HL-60 (cell line): ENCODE measurements at regions not wholly inside any gene's neighbourhood (a gene's known extent, or its start where the extent isn't known, plus 50 kb on each side); places are given as distances from the start of the nearest gene placed in this dataset.
"Not testable (repeated sequence)": the region's sequence is repeated elsewhere in the genome, so short reads cannot be mapped to it uniquely, and the experiment has no call there.

Experiments
- DNase-seq, 2 experiments: peaks; one replicate each; pipeline ENCODE4 v3.0.0-alpha.2; 2010 to 2020; ENCODE audit warnings: low read depth in 1 of 2, low spot score in 1 of 2
- H3K27ac ChIP-seq: fragments of 250-450 bp; sonication (Bioruptor Pico); replicated peaks from 2 replicates; pipeline ENCODE4 v1.5.1; 2020; ENCODE audit warnings: mild to moderate bottlenecking, moderate library complexity
- H3K27me3 ChIP-seq: fragments of 250-450 bp; sonication (Bioruptor Pico); 2 replicates; pipeline ENCODE4 v1.5.1; 2021; ENCODE audit warnings: mild to moderate bottlenecking, moderate library complexity; ENCODE audit not compliant: insufficient read depth, poor library complexity, severe bottlenecking
- H3K4me3 ChIP-seq: replicated peaks from 2 replicates; pipeline ENCODE4 v1.5.1; 2011; ENCODE audit warnings: mild to moderate bottlenecking, control low read depth, low read length; ENCODE audit not compliant: insufficient read depth
- CTCF ChIP-seq: IDR thresholded peaks from one replicate; pipeline ENCODE4 v1.5.1; 2011; ENCODE audit warnings: low read length, control low read depth, inconsistent platforms; ENCODE audit not compliant: insufficient read depth
- GABPA ChIP-seq: IDR thresholded peaks from 2 replicates; pipeline ENCODE4 v1.6.1; 2012; ENCODE audit warnings: low read depth
- POLR2AphosphoS5 ChIP-seq: IDR thresholded peaks from 2 replicates; pipeline ENCODE4 v1.6.1; 2012; ENCODE audit warnings: low read depth
- REST ChIP-seq: IDR thresholded peaks from 2 replicates; pipeline ENCODE4 v1.6.1; 2012; ENCODE audit warnings: low read depth; ENCODE audit not compliant: insufficient replicate concordance
- SPI1 ChIP-seq: IDR thresholded peaks from 2 replicates; pipeline ENCODE4 v1.6.1; 2012; ENCODE audit warnings: low read depth, mild to moderate bottlenecking, borderline replicate concordance

GRCh38 chr1:101175886-101176285, 60.9 kb upstream of the S1PR1 start:
- Histone ChIP-seq H3K27me3 (no peaks in the 10 kb centered on the region), H3K27ac (no peak overlapping the region), H3K4me3 (no peak overlapping the region)
- DNase-seq = no peak
- TF ChIP-seq GABPA (no peak), SPI1 (no peak), CTCF (no peak), POLR2AphosphoS5 (no peak), REST (no peak)

- no peak for TF ChIP-seq REST
- TF ChIP-seq SPI1 = no peak
- no peak for TF ChIP-seq CTCF
- TF ChIP-seq POLR2AphosphoS5 = no peak
- TF ChIP-seq GABPA = no peak
- no peak overlapping the region for H3K4me3 ChIP-seq
- H3K27me3 ChIP-seq = no peaks in the 10 kb centered on the region
- no peak overlapping the region for H3K27ac ChIP-seq
- no peak for DNase-seq
These were observed 61.4 kb upstream of the S1PR1 start for GRCh38 chr1:101175466-101175865.

- H3K27me3 ChIP-seq = no peaks in the 10 kb centered on the region
- DNase-seq = no peak
- H3K4me3 ChIP-seq = no peak overlapping the region
- TF ChIP-seq POLR2AphosphoS5 (no peak), SPI1 (no peak), GABPA (no peak), CTCF (no peak)
- H3K27ac ChIP-seq = no peak overlapping the region
These were observed 62.1 kb upstream of the S1PR1 start for GRCh38 chr1:101174722-101175121.

GRCh38 chr1:101174298-101174697, 62.5 kb upstream of the S1PR1 start:
- not testable (repeated sequence) for H3K27ac ChIP-seq, H3K27me3 ChIP-seq, DNase-seq

More at GRCh38 chr1:101174298-101174697, 62.5 kb upstream of the S1PR1 start:
- not testable (repeated sequence) for H3K4me3 ChIP-seq
